Hepatocyte (in vitro differentiated cells): ENCODE measurements at regions not wholly inside any gene's neighbourhood (a gene's known extent, or its start where the extent isn't known, plus 50 kb on each side); places are given as distances from the start of the nearest gene placed in this dataset.

Experiments
- EZH2 ChIP-seq: fragments of 200-600 bp; sonication (generic); IDR thresholded peaks from 2 replicates; pipeline ENCODE4 v1.6.1; 2016; ENCODE audit warnings: antibody characterized with exemption, mild to moderate bottlenecking, borderline replicate concordance
- EZH2phosphoT487 ChIP-seq: fragments of 200-600 bp; sonication (generic); IDR thresholded peaks from one replicate; pipeline ENCODE4 v1.6.1; 2018; ENCODE audit warnings: antibody characterized with exemption, mild to moderate bottlenecking, low read depth, moderate library complexity; ENCODE audit not compliant: unreplicated experiment, severe bottlenecking
- TF ChIP-seq, protein P1 (sequence below): fragments of 200-600 bp; sonication (generic); IDR thresholded peaks from 2 replicates; pipeline ENCODE4 v1.5.1; 2016; ENCODE audit warnings: antibody characterized with exemption, mild to moderate bottlenecking; ENCODE audit not compliant: poor library complexity

DNA sequence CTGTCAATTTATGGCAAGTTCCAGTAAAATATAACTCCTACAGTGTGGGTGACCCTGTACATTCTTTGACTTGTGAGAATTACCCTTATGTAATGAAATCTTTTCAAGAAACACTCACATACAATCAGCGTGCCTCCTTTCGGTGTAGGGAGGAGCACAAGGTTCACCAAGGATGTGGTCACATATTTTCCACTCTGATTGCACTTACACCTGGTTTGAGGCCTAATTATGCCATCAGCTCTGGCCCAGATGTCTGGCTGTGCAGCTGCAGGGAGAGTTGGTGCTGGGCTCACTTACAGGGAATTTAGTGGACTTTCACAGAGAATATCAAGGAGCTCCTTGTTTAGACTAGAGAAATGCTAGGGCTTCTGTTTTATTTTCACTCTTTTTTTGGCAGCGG, 146.0 kb upstream of the STEAP4 start:
- TF ChIP-seq, protein P1, sequence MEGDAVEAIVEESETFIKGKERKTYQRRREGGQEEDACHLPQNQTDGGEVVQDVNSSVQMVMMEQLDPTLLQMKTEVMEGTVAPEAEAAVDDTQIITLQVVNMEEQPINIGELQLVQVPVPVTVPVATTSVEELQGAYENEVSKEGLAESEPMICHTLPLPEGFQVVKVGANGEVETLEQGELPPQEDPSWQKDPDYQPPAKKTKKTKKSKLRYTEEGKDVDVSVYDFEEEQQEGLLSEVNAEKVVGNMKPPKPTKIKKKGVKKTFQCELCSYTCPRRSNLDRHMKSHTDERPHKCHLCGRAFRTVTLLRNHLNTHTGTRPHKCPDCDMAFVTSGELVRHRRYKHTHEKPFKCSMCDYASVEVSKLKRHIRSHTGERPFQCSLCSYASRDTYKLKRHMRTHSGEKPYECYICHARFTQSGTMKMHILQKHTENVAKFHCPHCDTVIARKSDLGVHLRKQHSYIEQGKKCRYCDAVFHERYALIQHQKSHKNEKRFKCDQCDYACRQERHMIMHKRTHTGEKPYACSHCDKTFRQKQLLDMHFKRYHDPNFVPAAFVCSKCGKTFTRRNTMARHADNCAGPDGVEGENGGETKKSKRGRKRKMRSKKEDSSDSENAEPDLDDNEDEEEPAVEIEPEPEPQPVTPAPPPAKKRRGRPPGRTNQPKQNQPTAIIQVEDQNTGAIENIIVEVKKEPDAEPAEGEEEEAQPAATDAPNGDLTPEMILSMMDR = no peak
- TF ChIP-seq EZH2phosphoT487 = no peak
- no peak for TF ChIP-seq EZH2
